ENCODE measurements at regions not wholly inside any gene's neighbourhood (a gene's known extent, or its start where the extent isn't known, plus 50 kb on each side); places are given as distances from the start of the nearest gene placed in this dataset.

DNA sequence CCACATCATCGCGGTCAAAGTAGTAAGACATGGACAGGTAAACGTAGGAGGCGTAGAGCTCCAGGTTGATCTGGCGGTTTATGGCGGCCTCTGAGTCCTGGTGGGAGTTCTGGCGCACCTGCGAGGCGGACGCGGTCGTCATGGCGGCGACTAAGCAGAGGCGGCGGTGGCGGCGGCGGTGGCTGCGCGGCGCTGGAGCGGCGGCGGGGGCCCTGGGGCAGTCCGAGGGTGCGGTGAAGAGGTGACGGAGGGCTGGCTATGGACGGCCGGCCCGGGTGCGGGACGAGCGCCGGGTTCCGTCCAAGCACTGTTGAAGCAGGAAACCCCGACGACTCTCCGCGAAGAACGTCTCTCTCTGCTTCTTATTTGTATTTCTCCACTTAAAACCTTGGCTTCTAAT lies 484.3 kb upstream of the SGCG start:
- CTCF ChIA-PET (ENCODE audit: partially characterized antibody), result no interaction called here

More for the DNA sequence above, 484.3 kb upstream of the SGCG start:
- Histone ChIP-seq H3K4me1 (replicated peaks in 1 of 4; ENCODE audit: control insufficient read depth in 3 of 4, insufficient read depth in 4 of 4, low read length in 3 of 4) (no peaks in the 10 kb centered on the region), H4K91ac (replicated peaks; ENCODE audit: insufficient read length, low read length) (no peak overlapping the region), H3K27ac (ENCODE audit: low read depth, low read length) (no peak overlapping the region), H3K36me3 (ENCODE audit: control insufficient read depth in 2 of 4, insufficient read depth in 4 of 4, low read length in 3 of 4) (no peaks in the 10 kb centered on the region), H3K9me3 (ENCODE audit: insufficient read depth in 2 of 2, low read depth in 1 of 2, low read length in 1 of 2) (peaks cover 3 to 7% of the 10 kb centered on the region in 2 experiments; a peak in 2 of 4 replicates), H2AK5ac (ENCODE audit: low read depth, low read length) (no peak overlapping the region), H3K4me2 (ENCODE audit: insufficient read depth in 1 of 2, low read depth in 2 of 2, low read length in 2 of 2) (no peak overlapping the region), H3K27me3 (replicated peaks in 1 of 4; ENCODE audit: control insufficient read depth in 3 of 4, extremely low read depth in 1 of 4, insufficient read depth in 3 of 4, low read length in 3 of 4) (no peaks in the 10 kb centered on the region), H3K23ac (ENCODE audit: insufficient read length) (no peak overlapping the region), H3K56ac (replicated peaks; ENCODE audit: insufficient read length, low read depth, low read length) (no peak overlapping the region), H3K79me2 (ENCODE audit: control insufficient read depth in 1 of 2, insufficient read depth in 2 of 2, low read length in 2 of 2) (no peaks in the 10 kb centered on the region), H2BK15ac (ENCODE audit: low read length) (no peak overlapping the region), H3K9ac (replicated peaks in 1 of 4; ENCODE audit: extremely low read depth in 1 of 4, low read depth in 3 of 4, low read length in 3 of 4) (no peak overlapping the region), H4K20me1 (replicated peaks in 1 of 2; ENCODE audit: control insufficient read depth in 1 of 2, insufficient read depth in 2 of 2, low read length in 2 of 2) (no peaks in the 10 kb centered on the region), H3K14ac (ENCODE audit: insufficient read length) (no peak overlapping the region), H3K23me2 (ENCODE audit: low read depth, low read length) (no peaks in the 10 kb centered on the region), H4K8ac (ENCODE audit: extremely low read depth, insufficient read depth, low read length) (no peak overlapping the region), H3K79me1 (ENCODE audit: low read depth, low read length) (no peaks in the 10 kb centered on the region), H4K5ac (ENCODE audit: insufficient read length, low read depth, low read length) (no peak overlapping the region), H2BK20ac (ENCODE audit: low read length) (no peak overlapping the region), H3K4ac (replicated peaks; ENCODE audit: insufficient read length, low read depth, low read length) (no peak overlapping the region), H2AFZ (ENCODE audit: low read length) (no peak overlapping the region), H2BK12ac (ENCODE audit: low read depth, low read length) (no peak overlapping the region), H3K4me3 (ENCODE audit: extremely low read depth in 1 of 4, insufficient read depth in 2 of 4, low read depth in 3 of 4, low read length in 4 of 4) (no peak overlapping the region), H2BK120ac (replicated peaks; ENCODE audit: low read depth, low read length) (no peak overlapping the region), H3K18ac (ENCODE audit: extremely low read depth, low read length) (no peak overlapping the region), H2BK5ac (ENCODE audit: low read depth, low read length) (no peak overlapping the region)
- FAIRE-seq (no peak), DNase-seq (ENCODE audit: low read depth in 1 of 2, low spot score in 2 of 2) (no peak)
- WGBS, 2 experiments (ENCODE audit: extremely low coverage in 1 of 2, insufficient coverage in 1 of 2, insufficient read length in 1 of 2, insufficient replicate concordance in 2 of 2, low coverage in 1 of 2, low lambda C conversion rate in 2 of 2, missing lambda C conversion rate in 1 of 2), result 94% methylated on average over 26 of the region's 41 CpGs; no CpG with 5 or more reads in 1 of the 2 experiments
- POLR2A ChIA-PET (ENCODE audit: partially characterized antibody), result no interaction called here
- TF ChIP-seq TCF12 (IDR thresholded peaks at IDR 0.05; ENCODE audit: low read depth, low read length) (no peak), CTBP2 (IDR thresholded peaks at IDR 0.05; ENCODE audit: borderline replicate concordance, insufficient read depth, insufficient read length, low read length) (no peak), KDM1A (IDR thresholded peaks at IDR 0.05; ENCODE audit: borderline replicate concordance, low read length) (no peak), POLR2A (IDR thresholded peaks at IDR 0.05; ENCODE audit: control extremely low read depth in 1 of 2, low read depth in 2 of 2, low read length in 2 of 2) (no peak), ZNF274 (IDR thresholded peaks at IDR 0.05; ENCODE audit: borderline replicate concordance, extremely low read depth, low read length) (no peak), SP4 (IDR thresholded peaks at IDR 0.05; ENCODE audit: low read length) (no peak), KDM4A (IDR thresholded peaks at IDR 0.05; ENCODE audit: low read depth, low read length, severe bottlenecking) (no peak), RNF2 (IDR thresholded peaks at IDR 0.05; ENCODE audit: borderline replicate concordance, low read depth, low read length, missing control alignments, poor library complexity, severe bottlenecking) (no peak), EP300 (IDR thresholded peaks at IDR 0.05; ENCODE audit: borderline replicate concordance in 1 of 2, low read depth in 2 of 2, low read length in 2 of 2) (no peak)
- TF ChIP-seq, protein P1, sequence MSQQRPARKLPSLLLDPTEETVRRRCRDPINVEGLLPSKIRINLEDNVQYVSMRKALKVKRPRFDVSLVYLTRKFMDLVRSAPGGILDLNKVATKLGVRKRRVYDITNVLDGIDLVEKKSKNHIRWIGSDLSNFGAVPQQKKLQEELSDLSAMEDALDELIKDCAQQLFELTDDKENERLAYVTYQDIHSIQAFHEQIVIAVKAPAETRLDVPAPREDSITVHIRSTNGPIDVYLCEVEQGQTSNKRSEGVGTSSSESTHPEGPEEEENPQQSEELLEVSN (IDR thresholded peaks at IDR 0.05), result no peak
- TF ChIP-seq, protein P2, sequence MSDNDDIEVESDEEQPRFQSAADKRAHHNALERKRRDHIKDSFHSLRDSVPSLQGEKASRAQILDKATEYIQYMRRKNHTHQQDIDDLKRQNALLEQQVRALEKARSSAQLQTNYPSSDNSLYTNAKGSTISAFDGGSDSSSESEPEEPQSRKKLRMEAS (IDR thresholded peaks at IDR 0.05), result no peak
